WTC11 (cell line): ENCODE measurements at regions not wholly inside any gene's neighbourhood (a gene's known extent, or its start where the extent isn't known, plus 50 kb on each side); places are given as distances from the start of the nearest gene placed in this dataset.

Experiments used
- ATAC-seq: fragments of 200-7000 bp; cut with Tn5 transposase; 2 replicates; pipeline ENCODE4 v1.10.0; 2021; ENCODE audit warnings: mild to moderate bottlenecking, moderate library complexity
- CTCF ChIA-PET: fragments of 300-600 bp; sonication (Branson Sonifier 250); formaldehyde crosslinking; loops from one replicate; lab custom pipeline; 2021; ENCODE audit warnings: antibody characterized with exemption; lab: Charles Lee
- POLR2A ChIA-PET: fragments of 350-600 bp; sonication (Branson Sonifier 250); formaldehyde crosslinking; loops from one replicate; lab custom pipeline; 2021; ENCODE audit warnings: antibody characterized with exemption; lab: Charles Lee
- DNase-seq: peaks from one replicate; pipeline ENCODE4 v3.0.0; 2021; ENCODE audit warnings: low spot score
- H3K27ac Mint-ChIP-seq: 2 replicates; pipeline ENCODE4 v1.8.0; 2021; ENCODE audit warnings: mixed read lengths
- H3K27me3 Mint-ChIP-seq: 2 replicates; pipeline ENCODE4 v1.8.0; 2021; ENCODE audit warnings: low read depth, mild to moderate bottlenecking, moderate library complexity, mixed read lengths
- H3K36me3 Mint-ChIP-seq: 2 replicates; pipeline ENCODE4 v1.8.0; 2021; ENCODE audit warnings: mixed read lengths
- H3K4me1 Mint-ChIP-seq: 2 replicates; pipeline ENCODE4 v1.8.0; 2022; ENCODE audit warnings: mixed read lengths
- H3K4me3 Mint-ChIP-seq: 2 replicates; pipeline ENCODE4 v1.8.0; 2021; ENCODE audit warnings: mild to moderate bottlenecking, moderate library complexity, mixed read lengths
- H3K9me3 Mint-ChIP-seq: 2 replicates; pipeline ENCODE4 v1.8.0; 2021; ENCODE audit warnings: mixed read lengths
- ATF2 ChIP-seq: sonication (generic); formaldehyde crosslinking; IDR thresholded peaks from 2 replicates; pipeline ENCODE4 v1.8.1; 2022; ENCODE audit warnings: low read depth, missing genetic modification reagents, borderline replicate concordance
- ATF3 ChIP-seq: sonication (generic); formaldehyde crosslinking; conservative IDR thresholded peaks from 2 replicates; pipeline ENCODE4 v1.8.1; 2022; ENCODE audit warnings: mild to moderate bottlenecking, missing genetic modification reagents
- ATF6 ChIP-seq: sonication (generic); formaldehyde crosslinking; IDR thresholded peaks from 2 replicates; pipeline ENCODE4 v1.8.1; 2023; ENCODE audit warnings: mild to moderate bottlenecking, missing genetic modification reagents
- FOXJ3 ChIP-seq: sonication (generic); formaldehyde crosslinking; IDR thresholded peaks from 2 replicates; pipeline ENCODE4 v1.9.0; 2021; ENCODE audit warnings: missing genetic modification reagents, mild to moderate bottlenecking, borderline replicate concordance
- GABPB1 ChIP-seq: sonication (generic); formaldehyde crosslinking; IDR thresholded peaks from 2 replicates; pipeline ENCODE4 v1.8.1; 2023; ENCODE audit warnings: mild to moderate bottlenecking, missing genetic modification reagents
- GRHL2 ChIP-seq: fragments of 250-450 bp; sonication (Bioruptor Pico); IDR thresholded peaks from 2 replicates; pipeline ENCODE4 v1.8.0; 2022; ENCODE audit warnings: mild to moderate bottlenecking, moderate library complexity; ENCODE audit not compliant: insufficient replicate concordance, severe bottlenecking
- IRF1 ChIP-seq: sonication (generic); formaldehyde crosslinking; IDR thresholded peaks from 2 replicates; pipeline ENCODE4 v1.8.0; 2023; ENCODE audit warnings: missing genetic modification reagents
- JAZF1 ChIP-seq: fragments of 250-450 bp; sonication (Bioruptor Pico); IDR thresholded peaks from 2 replicates; pipeline ENCODE4 v1.9.0; 2021; ENCODE audit warnings: moderate library complexity, mild to moderate bottlenecking, inconsistent platforms
- KAT7 ChIP-seq: sonication (generic); formaldehyde crosslinking; IDR thresholded peaks from 2 replicates; pipeline ENCODE4 v1.8.1; 2023; ENCODE audit warnings: missing genetic modification reagents, mild to moderate bottlenecking, borderline replicate concordance
- MAX ChIP-seq: sonication (generic); formaldehyde crosslinking; IDR thresholded peaks from 2 replicates; pipeline ENCODE4 v1.8.0; 2022; ENCODE audit warnings: mild to moderate bottlenecking, missing genetic modification reagents
- MLX ChIP-seq: sonication (generic); formaldehyde crosslinking; IDR thresholded peaks from 2 replicates; pipeline ENCODE4 v1.8.1; 2023; ENCODE audit warnings: mild to moderate bottlenecking, missing genetic modification reagents, moderate library complexity
- NR3C1 ChIP-seq: sonication (generic); formaldehyde crosslinking; conservative IDR thresholded peaks from 2 replicates; pipeline ENCODE4 v1.8.1; 2023; ENCODE audit warnings: low read depth, mild to moderate bottlenecking, missing genetic modification reagents
- PREB ChIP-seq: sonication (generic); formaldehyde crosslinking; IDR thresholded peaks from 2 replicates; pipeline ENCODE4 v1.8.1; 2022; ENCODE audit warnings: mild to moderate bottlenecking, missing genetic modification reagents, moderate library complexity, borderline replicate concordance
- RORB ChIP-seq: fragments of 250-450 bp; sonication (Bioruptor Pico); IDR thresholded peaks from 2 replicates; pipeline ENCODE4 v1.9.0; 2021; ENCODE audit warnings: mild to moderate bottlenecking
- SMAD3 ChIP-seq: sonication (generic); formaldehyde crosslinking; IDR thresholded peaks from 2 replicates; pipeline ENCODE4 v1.8.0; 2022; ENCODE audit warnings: missing genetic modification reagents, mild to moderate bottlenecking, borderline replicate concordance
- SMAD4 ChIP-seq: sonication (generic); formaldehyde crosslinking; IDR thresholded peaks from 2 replicates; pipeline ENCODE4 v1.8.0; 2022; ENCODE audit warnings: mild to moderate bottlenecking, missing genetic modification reagents
- TEAD4 ChIP-seq: sonication (generic); formaldehyde crosslinking; IDR thresholded peaks from 2 replicates; pipeline ENCODE4 v1.8.0; 2022; ENCODE audit warnings: mild to moderate bottlenecking, missing genetic modification reagents
- USF1 ChIP-seq: sonication (generic); formaldehyde crosslinking; IDR thresholded peaks from 2 replicates; pipeline ENCODE4 v1.8.0; 2022; ENCODE audit warnings: mild to moderate bottlenecking, missing genetic modification reagents
- ZBTB43 ChIP-seq: sonication (generic); formaldehyde crosslinking; IDR thresholded peaks from 2 replicates; pipeline ENCODE4 v1.8.1; 2023; ENCODE audit warnings: mild to moderate bottlenecking, missing genetic modification reagents
- ZNF138 ChIP-seq: sonication (generic); formaldehyde crosslinking; conservative IDR thresholded peaks from 2 replicates; pipeline ENCODE4 v1.8.1; 2022; ENCODE audit warnings: mild to moderate bottlenecking, moderate library complexity, missing genetic modification reagents
- ZNF263 ChIP-seq: sonication (generic); formaldehyde crosslinking; IDR thresholded peaks from 2 replicates; pipeline ENCODE4 v1.8.1; 2022; ENCODE audit warnings: low read depth, mild to moderate bottlenecking, moderate library complexity, missing genetic modification reagents
- ZNF317 ChIP-seq: sonication (generic); formaldehyde crosslinking; IDR thresholded peaks from 2 replicates; pipeline ENCODE4 v1.8.1; 2023; ENCODE audit warnings: low read depth, mild to moderate bottlenecking, moderate library complexity, missing genetic modification reagents, borderline replicate concordance
- ZNF396 ChIP-seq: fragments of 250-450 bp; sonication (Bioruptor Pico); IDR thresholded peaks from 2 replicates; pipeline ENCODE4 v1.8.0; 2021; ENCODE audit warnings: mild to moderate bottlenecking, moderate library complexity, borderline replicate concordance
- ZNF512 ChIP-seq: sonication (generic); formaldehyde crosslinking; IDR thresholded peaks from 2 replicates; pipeline ENCODE4 v1.8.1; 2022; ENCODE audit warnings: missing genetic modification reagents, borderline replicate concordance

GRCh38 chr1:221440658-221441057 lies 301.2 kb downstream of the DUSP10 start:
- no peaks in the 10 kb centered on the region for H3K36me3 Mint-ChIP-seq
- no peaks in the 10 kb centered on the region for H3K9me3 Mint-ChIP-seq
- no peaks in the 10 kb centered on the region for H3K27me3 Mint-ChIP-seq
- no peak overlapping the region for H3K4me3 Mint-ChIP-seq
- TF ChIP-seq PREB (CRISPR knock-in tag) (no peak), ZNF512 (CRISPR knock-in tag) (no peak), NR3C1 (CRISPR knock-in tag) (no peak), USF1 (no peak), ZNF317 (no peak), ZNF263 (CRISPR knock-in tag) (no peak), GRHL2 (CRISPR knock-in tag) (no peak), ZNF138 (no peak), ATF6 (CRISPR knock-in tag) (no peak), RORB (CRISPR knock-in tag) (no peak), SMAD4 (no peak), ATF2 (no peak), ZBTB43 (CRISPR knock-in tag) (no peak), FOXJ3 (CRISPR knock-in tag) (no peak), GABPB1 (CRISPR knock-in tag) (no peak), MLX (CRISPR knock-in tag) (no peak)
- ATAC-seq (no peak), DNase-seq (no peak)
- H3K4me1 Mint-ChIP-seq = peaks cover 13% of the 10 kb centered on the region
- ChIA-PET CTCF (no interaction called here), POLR2A (no interaction called here)
- no peak overlapping the region for H3K27ac Mint-ChIP-seq

GRCh38 chr1:221442056-221442455 lies 299.8 kb downstream of the DUSP10 start:
- H3K9me3 Mint-ChIP-seq = no peaks in the 10 kb centered on the region

More at GRCh38 chr1:221442056-221442455, 299.8 kb downstream of the DUSP10 start:
- Mint-ChIP-seq H3K4me1 (peaks cover 8% of the 10 kb centered on the region; the same call in 1 of the 2 replicates), H3K27ac (no peak overlapping the region), H3K4me3 (no peak overlapping the region), H3K27me3 (no peaks in the 10 kb centered on the region)
- DNase-seq = no peak
- TF ChIP-seq IRF1 (CRISPR knock-in tag) (no peak), SMAD3 (CRISPR knock-in tag) (no peak), JAZF1 (CRISPR knock-in tag) (no peak), TEAD4 (CRISPR knock-in tag) (no peak), ZNF396 (CRISPR knock-in tag) (no peak), MAX (no peak), ATF3 (no peak), KAT7 (CRISPR knock-in tag) (no peak)
- TF ChIP-seq, all 79 proteins: peak for 0
- no peaks in the 10 kb centered on the region for H3K36me3 Mint-ChIP-seq
- CTCF ChIA-PET = interaction anchor here (1.5 kb wide), 1 partner anchor 36 kb away, joined by 3 read pairs; no protein-coding TSS in a partner anchor
- no peak for ATAC-seq
- POLR2A ChIA-PET = no interaction called here
